ENCODE measurements at regions not wholly inside any gene's neighbourhood (a gene's known extent, or its start where the extent isn't known, plus 50 kb on each side); places are given as distances from the start of the nearest gene placed in this dataset.

- DNase-seq: no peak
Observed at GRCh38 chr2:18924386-18924785, 335.0 kb upstream of the NT5C1B start.

DNA sequence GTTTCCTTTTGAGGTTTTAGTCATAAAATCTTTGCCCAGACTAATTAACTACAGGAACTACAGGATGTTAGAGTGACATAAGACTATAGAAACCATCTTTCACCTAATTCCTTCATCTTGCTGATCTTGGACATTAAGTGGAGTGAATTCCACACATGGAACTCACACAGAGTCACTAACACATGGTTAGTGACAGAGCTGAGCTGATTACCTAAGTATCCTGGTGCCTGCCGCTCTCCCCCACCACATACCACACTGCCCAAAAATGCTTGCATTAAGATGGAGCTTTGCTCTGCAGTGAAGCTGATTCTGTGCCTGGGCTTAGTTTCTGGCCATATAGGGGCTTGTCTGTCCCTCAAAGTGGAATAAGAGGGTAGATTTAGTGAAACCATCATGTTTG, 332.9 kb upstream of the NT5C1B start:
- no peak for DNase-seq

DNA sequence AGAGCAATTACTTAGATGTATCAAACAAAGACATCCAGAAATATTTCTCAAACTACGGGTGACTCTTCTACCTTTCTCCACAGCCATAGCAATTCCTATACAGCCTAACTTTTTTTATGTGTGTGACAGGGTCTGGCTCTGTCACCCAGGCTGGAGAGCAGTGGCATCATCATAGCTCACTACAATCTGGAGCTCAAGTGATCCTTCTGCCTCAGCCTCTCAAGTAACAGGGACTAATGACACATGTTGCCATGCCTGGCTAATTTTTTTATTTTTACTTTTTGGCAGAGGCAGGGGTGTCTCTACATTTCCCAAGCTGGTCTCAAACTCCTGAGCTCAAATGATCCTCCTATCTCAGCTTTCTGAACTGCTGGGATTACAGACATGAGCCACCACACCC, 328.9 kb upstream of the NT5C1B start:
- DNase-seq: no peak

- no peak for DNase-seq
Observed at GRCh38 chr2:18915227-18915626, 325.9 kb upstream of the NT5C1B start.

- DNase-seq: no peak
Observed at GRCh38 chr2:18913512-18913911, 324.1 kb upstream of the NT5C1B start.

DNA sequence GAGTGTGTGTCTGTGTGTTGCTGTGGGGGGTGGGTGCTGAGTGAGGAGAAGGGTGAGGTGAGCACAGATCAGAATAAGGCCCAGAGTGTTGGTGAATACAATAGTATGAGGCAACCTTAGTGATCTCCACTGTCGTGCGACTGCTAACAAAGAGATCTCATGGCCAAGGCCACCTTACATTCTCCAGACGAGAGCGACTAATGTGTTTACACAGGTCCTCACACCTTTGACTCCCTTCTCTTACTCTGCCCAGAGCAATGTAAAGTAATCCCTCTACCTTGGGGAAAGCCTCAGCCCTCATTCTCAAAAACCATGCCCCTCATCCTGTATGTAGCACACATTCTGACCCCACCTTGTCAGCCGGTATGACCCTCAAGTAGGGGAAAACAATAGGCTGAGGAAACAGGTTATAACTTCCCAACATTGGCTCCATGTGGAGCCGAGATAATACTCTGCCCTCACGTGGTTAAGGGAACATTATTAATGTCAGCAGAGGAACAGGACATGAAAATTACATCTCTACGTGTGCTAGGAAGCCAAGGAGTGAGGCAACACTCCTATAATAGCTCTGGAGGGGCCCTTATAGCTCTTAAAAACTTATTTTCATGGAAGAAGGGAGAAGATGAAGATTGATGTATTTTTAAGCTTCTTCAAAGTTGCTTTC, 323.0 kb upstream of the NT5C1B start:
- DNase-seq: no peak

DNA sequence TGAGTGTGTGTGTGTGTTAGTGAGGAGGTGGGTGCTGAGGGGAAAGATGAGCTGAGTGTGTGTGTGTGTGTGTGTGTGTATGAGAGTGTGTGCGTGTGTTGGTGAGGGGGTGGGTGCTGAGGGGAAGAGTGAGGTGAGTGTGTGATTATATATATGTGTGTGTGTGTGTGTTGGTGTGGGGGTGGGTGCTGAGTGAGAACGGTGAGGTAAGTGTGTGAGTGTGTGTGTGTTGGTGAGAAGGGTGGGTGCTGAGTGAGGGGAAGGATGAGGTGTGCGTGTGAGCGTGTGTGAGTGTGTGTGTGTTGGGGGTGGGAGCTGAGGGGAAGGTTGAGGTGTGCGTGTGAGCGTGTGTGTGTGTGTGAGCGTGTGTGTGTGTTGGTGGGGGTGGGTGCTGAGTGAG, 322.0 kb upstream of the NT5C1B start:
- DNase-seq: no peak

DNA sequence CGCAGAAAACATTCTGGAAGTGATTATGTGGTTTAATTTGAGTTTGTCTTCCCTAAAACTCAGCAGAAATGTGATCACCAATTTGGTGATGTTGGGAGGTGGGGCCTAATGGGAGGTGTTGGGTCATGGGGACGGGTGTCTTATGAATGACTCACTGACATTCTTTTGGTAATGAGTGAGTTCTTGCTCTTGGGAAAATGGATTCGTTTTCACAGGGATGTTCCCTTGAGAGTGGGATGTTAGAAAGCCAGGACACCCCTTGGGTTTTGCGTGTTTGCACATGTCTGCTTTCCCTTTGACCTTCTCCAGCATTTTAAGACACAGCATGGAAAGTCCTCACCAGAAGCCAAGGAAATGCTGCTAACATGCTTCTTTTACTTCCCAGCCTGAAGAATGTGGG, 321.5 kb upstream of the NT5C1B start:
- no peak for DNase-seq

GRCh38 chr2:18907937-18908336, 318.6 kb upstream of the NT5C1B start:
- no peak for DNase-seq

DNA sequence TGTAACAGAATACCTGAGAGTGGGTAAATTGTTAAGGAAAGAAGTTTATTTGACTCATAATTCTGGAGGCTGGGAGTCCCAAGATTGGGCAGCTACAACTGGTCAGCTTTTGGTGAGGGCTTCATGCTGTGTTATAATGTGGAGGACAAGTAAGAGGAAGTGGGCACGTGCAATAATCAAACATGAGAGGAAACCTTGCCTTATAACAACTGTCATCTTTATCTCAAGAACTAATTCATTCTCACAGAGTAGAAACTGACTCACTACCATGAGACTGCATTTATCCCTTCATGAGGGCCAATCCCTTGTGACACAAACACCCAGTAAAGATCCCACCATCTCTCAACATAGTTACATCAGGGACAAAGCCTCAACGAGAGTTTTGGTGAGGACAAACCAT, 318.1 kb upstream of the NT5C1B start:
- DNase-seq: no peak

- no peak for DNase-seq
Observed at GRCh38 chr2:18903750-18904149, 314.4 kb upstream of the NT5C1B start.

DNA sequence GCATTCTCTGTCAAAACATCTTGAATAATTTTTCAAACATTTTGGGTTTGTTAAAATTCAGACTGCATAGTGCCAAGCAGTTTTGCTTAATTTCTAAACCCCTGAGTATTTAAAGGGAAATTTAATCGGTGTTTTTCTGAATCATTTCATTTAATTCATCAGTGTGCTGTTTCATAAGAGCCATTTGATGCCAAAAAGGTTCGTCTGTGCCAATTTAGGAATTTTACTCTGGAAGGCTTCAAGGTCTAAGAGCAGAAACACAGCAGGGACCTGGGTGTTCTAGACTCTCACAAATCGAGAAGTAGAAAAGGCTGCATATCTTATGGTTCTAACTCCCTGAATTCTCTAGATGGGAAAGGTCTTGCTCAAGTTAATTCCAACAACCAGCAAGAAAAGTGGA, 311.9 kb upstream of the NT5C1B start:
- no peak for DNase-seq

GRCh38 chr2:18900691-18901141, 311.3 kb upstream of the NT5C1B start:
- no peak for DNase-seq

DNA sequence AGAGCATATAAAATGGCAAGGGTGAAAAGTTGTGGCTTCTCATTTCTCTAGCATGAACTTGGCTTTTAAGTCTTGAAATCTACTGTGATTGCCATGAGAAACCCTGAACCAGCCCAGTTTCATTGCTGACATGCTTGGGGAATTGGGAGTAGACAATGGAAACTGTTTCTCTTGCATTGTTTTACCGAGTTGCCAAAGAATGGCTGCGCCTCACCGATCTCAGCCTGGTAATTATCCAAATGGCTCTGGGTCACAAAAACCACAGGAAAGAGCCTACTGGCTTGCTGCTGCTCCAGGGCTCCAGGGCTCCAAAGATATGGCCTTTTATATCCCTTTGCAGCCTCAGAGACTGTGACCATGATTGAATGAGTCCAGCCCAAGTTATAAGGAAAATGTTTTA, 310.4 kb upstream of the NT5C1B start:
- DNase-seq: no peak

GRCh38 chr2:18898271-18898670, 308.9 kb upstream of the NT5C1B start:
- no peak for DNase-seq

- DNase-seq: no peak
Observed at GRCh38 chr2:18896125-18896764, 306.9 kb upstream of the NT5C1B start.

GRCh38 chr2:18891600-18892345, 302.4 kb upstream of the NT5C1B start:
- no peak for DNase-seq

DNA sequence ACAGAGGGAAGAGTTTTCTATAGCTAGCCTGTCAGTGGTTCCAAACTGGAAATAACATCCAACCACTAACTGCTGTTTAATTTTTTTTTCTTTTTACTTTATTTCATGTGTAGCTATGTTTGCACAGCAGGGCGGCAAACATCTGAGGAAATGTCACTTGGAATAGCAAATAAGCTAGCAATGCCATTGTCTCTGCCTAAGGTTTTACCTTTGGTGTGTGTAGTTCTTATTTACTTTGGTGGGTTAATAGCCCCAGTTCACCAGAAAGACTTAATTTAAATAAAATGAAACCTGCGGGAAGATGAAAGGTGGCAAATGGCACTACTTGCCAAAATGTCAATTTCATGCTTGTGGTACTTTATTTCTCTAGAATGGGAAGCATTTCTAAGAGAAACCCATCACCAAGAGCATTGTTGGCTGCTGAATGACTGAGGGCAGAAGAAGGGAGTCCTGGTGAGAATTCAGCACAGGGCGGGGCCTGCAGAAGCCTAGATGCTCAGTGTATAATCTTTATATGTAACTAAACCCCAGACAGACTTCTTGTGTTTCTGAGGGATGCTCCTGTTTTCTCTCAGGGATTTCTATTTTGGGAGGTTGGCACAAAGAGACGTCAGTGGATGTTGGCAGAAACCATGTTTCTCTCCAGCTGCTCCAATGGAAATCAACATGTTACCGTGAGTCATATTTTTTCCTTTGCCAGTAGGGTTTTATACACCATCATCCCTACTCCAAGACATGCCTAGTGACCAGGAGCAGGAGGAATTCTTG, 300.4 kb upstream of the NT5C1B start:
- DNase-seq: no peak

DNA sequence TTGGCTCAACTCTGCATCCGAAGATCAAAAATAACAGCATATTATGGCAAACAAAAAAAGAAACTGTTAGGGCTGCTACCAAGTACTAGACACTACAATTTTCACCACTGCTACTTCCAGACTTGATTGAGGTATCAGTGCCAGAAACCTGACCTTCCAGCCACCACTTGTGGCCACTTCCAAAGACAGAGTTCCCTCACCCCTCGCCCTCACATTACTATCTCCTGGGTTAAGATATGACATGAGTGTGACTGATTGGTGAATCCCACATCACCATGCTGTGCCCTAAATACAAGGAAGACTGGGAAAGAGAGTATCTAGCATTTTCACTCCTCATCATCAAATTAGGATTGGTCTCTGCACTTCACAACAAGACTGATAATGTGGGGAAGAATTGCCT, 296.1 kb upstream of the NT5C1B start:
- DNase-seq: no peak

GRCh38 chr2:18883616-18884456, 294.5 kb upstream of the NT5C1B start:
- DNase-seq: no peak

GRCh38 chr2:18871430-18871829, 282.1 kb upstream of the NT5C1B start:
- no peak for DNase-seq

- DNase-seq: no peak
Observed at GRCh38 chr2:18870307-18870706, 280.9 kb upstream of the NT5C1B start.

Data from T-helper 9 cell (primary cell).